ENCODE measurements at regions not wholly inside any gene's neighbourhood (a gene's known extent, or its start where the extent isn't known, plus 50 kb on each side); places are given as distances from the start of the nearest gene placed in this dataset.

DNA sequence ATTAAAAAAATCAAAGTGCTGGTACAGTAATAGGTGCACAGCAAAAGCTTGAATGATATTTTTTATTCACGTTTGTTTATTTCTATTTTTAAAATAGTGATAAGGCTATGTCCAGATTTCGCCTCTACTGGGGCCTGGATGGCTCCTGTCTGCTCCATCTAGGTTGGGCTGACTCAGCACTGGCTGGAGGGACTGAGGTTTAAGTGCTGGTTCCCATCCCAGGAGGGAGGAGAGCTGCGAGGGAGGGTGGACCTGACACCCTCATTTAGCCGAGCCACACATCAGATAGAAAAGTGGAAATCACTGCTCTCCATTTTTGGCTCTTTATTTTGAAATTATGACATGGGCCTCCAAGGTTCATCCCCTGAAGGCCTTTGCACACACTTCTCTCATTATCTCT is 95.4 kb upstream of the AGBL1 start:
- DNase-seq: no peak

DNA sequence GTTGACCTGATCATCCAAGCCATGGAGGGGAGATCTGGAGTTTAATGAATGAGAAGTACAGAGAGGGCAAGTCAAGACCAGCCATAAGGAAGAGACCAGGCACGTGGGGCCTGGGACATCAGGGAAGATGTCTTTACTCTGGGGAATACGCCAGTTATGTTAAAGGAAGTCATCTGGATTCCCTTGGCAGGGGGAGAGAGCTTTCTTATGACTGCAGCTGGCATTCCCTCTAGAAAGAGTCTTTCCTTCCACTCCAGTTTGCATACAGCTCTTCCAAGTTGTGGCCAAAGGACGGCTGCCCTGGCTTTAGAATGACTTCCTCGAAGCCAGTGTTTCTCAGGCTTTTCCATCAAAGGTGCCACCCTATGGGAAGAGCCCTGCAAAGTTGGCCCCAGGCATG is 93.6 kb upstream of the AGBL1 start:
- DNase-seq: peak in 1 of 2 experiments; percentile 50

DNA sequence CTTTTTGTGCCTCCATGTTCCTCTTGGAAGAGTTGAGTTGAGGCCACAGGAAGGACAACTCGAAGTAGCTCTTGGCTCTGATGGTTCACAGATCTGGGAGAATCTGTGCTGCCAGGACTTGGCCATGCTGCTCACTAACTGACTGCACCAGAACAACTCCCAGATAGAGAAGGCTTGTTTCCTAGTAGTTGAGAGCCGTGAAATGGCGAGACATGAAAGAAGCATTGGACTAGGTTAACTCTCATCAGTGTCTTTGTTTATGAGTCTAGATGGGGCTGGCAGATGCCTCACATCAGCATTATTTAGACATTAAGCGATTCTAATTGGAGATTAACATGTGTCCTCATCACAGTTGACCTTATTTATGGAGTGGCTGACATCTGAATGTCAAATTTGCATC is 92.9 kb upstream of the AGBL1 start:
- DNase-seq: peak in 1 of 2 experiments; percentile 24

DNA sequence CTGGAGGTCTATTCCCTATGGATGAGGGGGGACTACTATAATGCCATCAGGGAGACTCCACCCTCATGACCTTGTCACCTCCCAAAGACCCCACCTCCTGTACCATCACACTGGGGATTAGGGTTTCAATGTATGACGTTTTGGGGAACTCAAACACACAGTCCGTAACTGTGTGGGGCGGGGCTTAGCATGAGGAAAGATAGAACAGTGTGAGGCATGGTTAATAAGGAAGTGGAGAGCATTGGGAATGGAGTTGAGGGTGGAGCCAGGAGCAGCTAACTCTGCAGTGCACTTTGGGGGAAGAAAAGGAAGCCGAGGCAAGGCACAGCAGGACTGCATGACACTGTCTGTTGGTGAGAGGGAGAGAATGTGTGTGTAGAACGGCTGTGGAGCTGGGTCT is 90.9 kb upstream of the AGBL1 start:
- no peak for DNase-seq

DNA sequence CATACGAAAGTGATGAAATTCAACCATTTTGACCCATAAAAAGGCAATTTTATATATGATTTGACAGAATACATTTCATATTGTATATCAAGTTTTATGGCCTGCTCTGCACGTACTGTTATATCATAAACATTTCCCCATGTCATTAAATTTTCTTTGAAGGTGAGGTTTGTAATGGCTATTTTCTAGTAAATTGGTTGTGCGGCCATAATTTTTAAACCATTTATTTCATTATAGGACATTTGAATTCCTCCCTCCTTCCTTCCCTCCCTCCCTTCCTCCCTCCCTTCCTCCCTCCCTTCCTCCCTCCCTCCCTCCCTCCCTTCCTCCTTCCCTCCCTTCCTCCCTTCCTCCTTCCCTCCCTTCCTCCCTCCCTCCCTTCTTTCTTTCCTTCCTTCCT is 87.4 kb upstream of the AGBL1 start:
- DNase-seq: no peak

DNA sequence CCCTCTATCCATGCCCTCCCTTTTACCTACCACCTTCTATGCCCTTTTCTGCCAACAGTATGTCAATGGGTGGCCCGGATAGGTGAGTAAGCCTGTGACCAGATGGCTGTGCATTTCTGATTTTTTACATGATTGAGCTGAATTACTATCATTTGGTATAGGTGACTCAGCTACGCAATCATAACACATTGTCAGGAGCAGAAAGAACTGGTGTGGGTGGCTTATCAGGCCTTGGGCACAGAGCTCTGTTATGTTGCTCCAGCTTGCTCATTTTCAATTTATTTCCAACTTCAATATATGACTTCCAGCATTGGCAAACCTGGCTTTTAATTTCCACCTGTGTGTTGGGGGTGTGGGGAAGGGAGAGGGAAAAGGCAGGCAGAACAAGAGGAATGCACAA is 86.6 kb upstream of the AGBL1 start:
- DNase-seq: peak in 1 of 2 experiments; percentile 2

DNA sequence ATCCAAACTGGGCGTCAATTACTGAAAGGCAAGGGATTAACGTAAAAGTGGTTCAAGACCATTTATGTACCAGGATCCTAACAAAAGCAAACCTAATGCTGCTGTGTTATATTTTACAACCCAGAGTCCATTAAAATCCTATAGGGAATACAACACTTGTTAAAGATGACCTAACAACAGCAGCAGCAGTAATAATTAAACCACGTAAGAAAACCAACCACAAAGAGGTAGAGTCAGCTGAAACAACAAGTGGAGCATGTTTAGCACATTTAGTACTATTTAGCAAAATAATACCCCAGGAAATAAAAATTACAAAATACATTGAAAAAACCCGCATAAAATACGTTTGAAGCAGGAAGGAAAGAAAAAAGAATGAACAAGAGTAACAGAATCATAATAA is 82.1 kb upstream of the AGBL1 start:
- DNase-seq: no peak

DNA sequence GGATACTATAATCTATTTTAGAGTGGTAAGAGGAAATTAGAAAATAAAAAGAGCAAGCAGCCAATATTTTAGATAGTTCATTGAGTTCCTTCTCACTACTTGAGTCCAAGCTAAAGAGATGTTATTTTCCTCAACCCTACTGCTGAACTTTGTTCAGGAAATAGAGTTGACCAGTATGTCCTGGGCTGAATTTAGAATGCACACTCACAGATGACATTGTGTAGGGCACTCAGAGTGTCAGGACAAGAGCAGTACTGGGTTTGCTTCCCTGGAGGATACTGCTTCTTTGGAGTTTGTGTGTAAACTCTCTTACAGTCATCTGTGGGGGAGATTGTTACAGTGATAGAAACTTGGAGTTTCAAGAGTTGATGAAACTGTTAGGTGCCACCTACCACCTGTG is 80.0 kb upstream of the AGBL1 start:
- DNase-seq: no peak

DNA sequence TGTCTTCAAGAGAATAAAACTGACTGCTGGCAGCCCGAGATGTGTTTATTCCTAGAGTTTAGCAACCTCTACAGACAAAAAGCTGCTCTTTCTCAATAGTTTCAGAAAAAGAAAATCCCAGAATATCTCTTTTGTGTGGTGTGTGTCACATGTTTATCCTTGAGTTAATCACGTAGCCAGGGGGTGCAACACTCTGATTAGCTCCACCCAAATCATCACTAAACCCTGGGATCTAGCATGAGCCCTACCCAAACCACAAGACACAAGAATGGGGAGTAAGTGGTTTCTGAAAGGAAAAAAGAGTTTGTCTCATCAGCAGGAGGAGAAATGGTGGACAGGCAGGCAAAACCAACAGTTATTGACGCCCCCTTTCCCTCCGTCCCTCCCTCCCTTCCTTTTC is 78.5 kb upstream of the AGBL1 start:
- DNase-seq: no peak

DNA sequence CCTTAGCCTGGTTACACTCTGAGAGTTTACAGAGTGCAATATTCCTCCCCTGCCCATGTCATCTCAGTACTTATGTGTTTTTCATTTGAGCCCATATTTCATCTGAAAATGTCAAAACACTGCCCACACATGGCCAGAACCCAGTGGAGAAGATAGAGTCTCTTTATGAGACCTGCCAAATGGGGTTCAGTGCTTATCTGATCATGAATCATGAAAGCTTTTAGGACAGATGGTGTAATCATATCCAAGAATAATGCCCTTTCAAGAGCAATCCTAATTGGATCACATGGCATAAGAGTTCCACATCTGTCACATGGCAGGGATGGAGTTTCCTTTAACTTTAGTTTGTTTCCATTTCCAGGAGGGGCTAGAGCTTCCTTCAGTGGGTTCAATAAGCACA is 77.2 kb upstream of the AGBL1 start:
- DNase-seq: peak; percentile 35 to 83

DNA sequence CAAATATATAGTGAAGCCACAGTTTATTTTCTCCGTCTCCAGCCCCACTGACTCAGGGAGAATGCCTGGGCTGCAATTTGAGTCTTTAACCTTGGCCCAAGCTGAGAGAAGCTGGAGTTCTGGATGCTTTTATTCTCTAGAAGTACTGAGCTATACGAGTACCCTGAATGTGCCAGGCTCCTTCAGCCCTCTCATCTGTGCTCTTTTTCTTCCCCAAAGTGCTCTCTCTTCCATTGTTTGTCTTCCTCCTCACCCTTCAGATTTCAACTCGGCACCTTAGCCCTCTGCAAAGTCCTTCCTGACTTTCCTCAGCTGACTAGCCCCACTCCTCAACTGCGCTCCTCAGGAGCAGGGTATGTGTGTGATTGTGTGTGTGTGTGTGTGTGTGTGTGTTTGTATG is 75.6 kb upstream of the AGBL1 start:
- no peak for DNase-seq

DNA sequence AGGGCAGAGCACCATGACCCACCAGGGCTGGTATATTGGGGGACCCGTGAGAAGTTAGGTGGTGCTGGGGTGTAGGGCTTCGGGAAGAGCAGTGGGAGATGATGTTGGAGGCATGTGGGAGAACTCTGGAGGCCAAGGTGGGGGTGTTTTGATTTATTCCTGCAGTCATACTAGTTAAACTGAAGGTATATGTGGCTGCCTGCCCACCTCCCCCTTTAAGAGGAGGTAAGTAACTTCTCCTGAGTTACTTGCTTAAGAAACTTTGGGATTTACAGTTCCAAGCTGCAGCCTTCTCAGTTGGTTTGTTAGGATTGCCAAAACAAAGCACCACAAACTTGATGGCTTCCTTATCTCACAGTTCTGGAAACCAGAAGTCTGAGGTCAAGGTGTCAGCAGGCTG is 73.1 kb upstream of the AGBL1 start:
- DNase-seq: no peak

DNA sequence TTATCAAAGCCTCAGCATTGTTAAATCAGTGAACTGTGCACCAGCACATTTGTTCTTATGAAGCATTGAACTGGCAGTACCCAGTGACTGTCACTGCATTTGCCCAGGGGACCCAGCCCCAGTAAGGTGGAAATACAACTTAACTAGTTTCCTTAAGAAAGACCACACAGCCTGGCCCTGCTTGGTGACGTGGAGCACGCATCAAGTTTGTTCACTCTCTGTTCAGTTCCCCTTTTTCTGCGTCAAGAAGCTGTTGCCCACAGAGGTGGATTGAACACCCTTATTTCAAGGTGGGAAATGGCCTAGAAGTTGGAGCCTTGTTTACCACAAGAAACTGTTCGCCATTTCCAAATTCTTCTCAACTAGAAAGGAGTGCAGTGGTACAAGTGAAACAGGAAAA is 69.9 kb upstream of the AGBL1 start:
- no peak for DNase-seq

DNA sequence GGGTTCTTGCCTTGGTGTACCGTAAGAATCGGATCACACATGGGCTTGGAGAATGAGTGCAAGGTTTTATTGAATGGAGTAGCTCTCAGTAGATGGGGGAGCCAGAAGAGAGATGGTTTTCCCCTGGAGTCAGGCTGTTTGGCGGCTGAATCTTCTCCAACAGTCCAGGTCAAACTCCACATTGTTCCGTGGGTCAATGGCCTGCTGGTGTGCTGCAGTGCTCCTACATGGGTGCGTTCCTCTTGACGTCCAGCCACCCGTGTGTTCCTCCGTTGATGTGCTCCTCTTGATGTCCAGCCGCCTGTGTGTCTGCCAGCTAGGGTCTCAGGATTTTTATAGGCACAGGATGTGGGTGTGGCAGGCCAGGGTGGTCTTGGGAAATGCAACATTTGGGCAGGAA is 69.3 kb upstream of the AGBL1 start:
- no peak for DNase-seq

DNA sequence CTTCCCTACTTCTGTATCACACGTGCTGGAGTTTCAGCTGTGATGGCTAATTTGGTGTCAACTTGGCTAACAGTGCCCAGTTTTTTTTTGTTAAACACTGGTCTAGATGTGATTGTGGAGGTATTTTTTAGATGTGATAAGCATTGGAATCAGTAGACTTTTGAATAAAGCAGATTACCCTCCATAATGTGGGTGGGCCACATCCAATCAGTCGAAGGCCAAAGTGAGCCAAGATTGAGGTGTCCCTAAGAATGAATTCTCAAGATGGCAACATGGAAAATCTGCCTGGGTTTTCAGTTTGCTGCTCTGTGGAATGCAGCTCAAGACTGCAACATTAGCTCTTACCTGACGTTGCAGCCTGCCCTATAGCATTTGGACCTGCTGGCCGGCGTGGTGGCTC is 68.8 kb upstream of the AGBL1 start:
- no peak for DNase-seq

DNA sequence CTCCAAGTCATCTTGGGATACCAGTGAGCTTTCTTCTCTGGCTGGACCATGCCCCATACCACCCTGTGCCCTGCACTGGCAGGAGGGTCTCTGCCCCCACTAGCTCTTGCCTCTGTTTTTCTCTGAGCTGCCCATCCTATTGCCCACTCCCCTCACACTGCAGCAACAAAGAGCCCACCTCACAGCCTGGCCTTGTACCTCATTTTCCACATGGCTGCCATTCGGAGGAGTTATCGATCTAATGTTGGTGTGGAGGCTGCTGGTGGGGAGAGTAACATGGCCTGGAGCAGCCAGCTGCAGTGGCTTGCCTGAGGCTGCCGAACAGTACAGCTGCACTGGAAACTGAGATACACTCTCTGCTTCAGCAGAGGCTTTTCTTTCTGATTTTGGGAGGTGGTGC is 65.7 kb upstream of the AGBL1 start:
- no peak for DNase-seq

DNA sequence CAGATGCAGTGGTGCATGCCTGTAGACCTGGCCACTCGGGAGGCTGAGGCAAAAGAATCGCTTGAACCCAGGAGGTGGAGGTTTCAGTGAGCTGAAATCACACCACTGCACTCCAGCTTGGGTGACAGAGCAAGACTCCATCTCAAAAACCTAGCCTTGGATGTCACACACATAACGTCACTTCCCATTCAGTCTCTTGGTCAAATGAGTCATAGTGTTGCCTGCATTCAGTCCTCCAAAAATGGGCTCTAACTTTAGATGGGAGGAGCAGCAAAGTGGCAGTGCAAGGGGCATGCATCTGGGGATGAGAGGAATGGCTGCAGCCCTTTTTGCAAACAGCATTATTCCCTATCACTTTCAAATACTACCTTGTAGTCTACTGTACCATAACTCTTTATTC is 62.9 kb upstream of the AGBL1 start:
- DNase-seq: no peak

DNA sequence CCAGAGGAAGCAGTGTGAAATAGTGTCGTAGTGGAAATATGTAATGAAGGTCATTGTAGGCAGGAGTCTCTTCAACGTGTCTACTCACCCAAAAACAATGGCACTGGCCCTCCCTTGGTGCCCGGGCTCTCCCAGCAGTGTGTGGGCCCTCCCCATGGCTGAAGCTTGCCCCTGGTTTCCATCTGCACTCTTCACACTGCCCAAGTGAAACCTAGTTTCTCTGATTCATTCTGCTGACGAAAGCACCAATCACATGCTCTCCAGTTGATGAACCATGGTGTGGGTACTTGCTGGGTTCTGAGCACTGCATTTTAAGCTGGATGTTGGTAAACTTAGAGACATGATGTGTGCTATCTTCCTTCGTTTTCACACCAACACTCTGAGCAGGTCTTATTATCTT is 61.0 kb upstream of the AGBL1 start:
- DNase-seq: no peak

DNA sequence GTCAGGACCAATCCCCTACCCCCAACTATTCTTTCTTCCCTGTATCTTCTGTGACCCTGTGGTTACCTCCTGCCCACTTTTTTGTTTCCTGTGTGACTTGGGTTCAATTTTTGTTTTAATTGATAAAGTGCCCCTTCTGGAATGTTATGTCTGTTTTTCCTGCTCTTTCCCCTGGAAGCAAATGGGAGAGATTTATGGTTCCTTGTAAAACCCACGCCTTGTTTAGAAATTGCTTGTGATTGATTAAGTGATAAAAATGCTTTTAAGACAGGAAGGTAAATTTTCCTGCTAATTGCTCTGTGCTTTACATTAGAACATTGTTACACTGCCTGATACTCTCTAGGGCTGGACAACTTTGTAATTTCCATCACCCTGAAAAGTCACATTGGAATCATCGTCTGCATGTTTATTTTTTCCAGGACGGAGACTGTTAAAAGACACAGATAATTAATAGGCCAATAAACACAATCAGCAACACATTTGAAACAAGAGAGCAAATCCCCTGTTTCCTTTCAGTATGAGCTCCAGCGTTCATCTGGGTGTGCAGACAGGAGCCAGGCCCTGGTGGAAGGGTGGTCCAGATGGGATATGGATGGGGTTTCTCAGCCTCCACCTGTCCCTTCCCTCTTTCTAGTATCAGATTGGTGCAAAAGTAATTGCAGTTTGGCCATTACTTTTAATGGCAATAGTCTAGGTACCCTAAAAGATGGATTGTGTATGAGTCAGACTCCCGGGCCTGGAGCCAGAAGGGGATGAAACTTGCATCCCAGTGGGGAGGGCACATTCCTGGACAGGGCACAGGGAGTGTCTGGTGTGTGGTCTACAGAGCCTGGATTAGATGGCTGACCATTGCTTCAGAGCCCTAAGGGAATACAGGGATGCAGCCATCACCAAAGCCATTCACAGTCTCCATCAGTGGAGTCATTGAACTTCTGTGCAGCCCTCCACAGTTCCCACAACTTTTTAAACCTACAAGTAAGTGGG is 58.1 kb upstream of the AGBL1 start:
- DNase-seq: peak in 1 of 2 experiments; percentile 38

DNA sequence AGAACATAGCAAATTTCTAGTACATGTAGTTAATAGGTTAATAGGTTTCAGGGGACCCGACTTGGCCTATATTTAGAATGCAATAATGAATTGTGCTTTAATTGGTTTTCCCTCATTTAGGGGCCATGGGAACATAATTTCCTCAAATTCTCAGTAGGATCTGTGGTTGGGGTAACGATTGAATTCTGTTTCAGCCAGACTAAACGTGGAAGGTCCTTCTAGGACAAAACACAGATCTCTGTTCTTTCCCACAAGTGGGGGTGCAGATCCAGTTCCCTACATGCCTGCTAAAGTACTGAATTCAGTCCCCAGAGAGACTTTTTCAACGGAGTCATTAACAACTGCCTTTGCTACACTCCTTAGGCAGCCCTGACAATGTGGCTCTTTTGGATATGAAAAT is 50.7 kb upstream of the AGBL1 start:
- no peak for DNase-seq
